Skin epidermis (tissue), 12 donors: ENCODE measurements at regions not wholly inside any gene's neighbourhood (a gene's known extent, or its start where the extent isn't known, plus 50 kb on each side); places are given as distances from the start of the nearest gene placed in this dataset.
"Not testable (repeated sequence)": the region's sequence is repeated elsewhere in the genome, so short reads cannot be mapped to it uniquely, and the experiment has no call there.

Experiments used
- H3K27ac ChIP-seq, 21 experiments: fragments of 200-600 bp; sonication (generic) in 11 of 21; one replicate each; pipeline ENCODE4 v1.5.0; 2020; ENCODE audit warnings: mild to moderate bottlenecking in 3 of 21, inconsistent platforms in 2 of 21, moderate library complexity in 2 of 21
- H3K4me3 ChIP-seq, 7 experiments: fragments of 200-600 bp; sonication (generic) in 2 of 7; one replicate each; pipeline ENCODE4 v1.5.0; 2020; ENCODE audit warnings: inconsistent platforms in 2 of 7, mild to moderate bottlenecking in 2 of 7, moderate library complexity in 1 of 7

- no peak overlapping the region for H3K27ac ChIP-seq
- no peak overlapping the region for H3K4me3 ChIP-seq
These were observed 125.9 kb upstream of the COL5A2 start for GRCh38 chr2:189305291-189305943.

DNA sequence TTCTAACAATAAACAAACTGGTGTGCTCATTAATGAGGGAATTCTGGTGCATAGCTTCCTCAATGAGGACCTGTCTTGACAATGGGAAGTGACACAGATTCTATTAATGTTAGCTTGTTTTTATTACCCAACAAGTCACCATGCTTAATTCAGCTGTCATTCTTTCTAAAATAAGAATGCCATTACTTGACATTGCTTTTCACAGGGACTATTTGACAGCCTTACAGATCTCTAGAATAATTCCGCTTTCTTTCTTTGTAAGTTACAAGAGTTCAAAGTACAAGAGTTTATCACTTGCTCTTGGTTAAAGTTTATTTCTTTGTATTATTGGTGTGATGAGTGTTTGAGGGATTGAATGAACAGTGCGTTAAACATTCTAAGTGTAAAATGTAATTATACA, 127.0 kb upstream of the COL5A2 start:
- Histone ChIP-seq H3K4me3 (no peak overlapping the region), H3K27ac (no peak overlapping the region)

GRCh38 chr2:189308056-189308790, 128.7 kb upstream of the COL5A2 start:
- H3K4me3 ChIP-seq: no peak overlapping the region
- H3K27ac ChIP-seq: no peak overlapping the region

- no peak overlapping the region for H3K27ac ChIP-seq
These were observed 129.8 kb upstream of the COL5A2 start for GRCh38 chr2:189309331-189309730.

GRCh38 chr2:189312211-189312610, 129.1 kb upstream of the WDR75 start:
- H3K4me3 ChIP-seq: no peak overlapping the region
- H3K27ac ChIP-seq: no peak overlapping the region

More at GRCh38 chr2:189309331-189309730, 129.8 kb upstream of the COL5A2 start:
- H3K4me3 ChIP-seq: no peak overlapping the region

GRCh38 chr2:189312643-189313042, 128.6 kb upstream of the WDR75 start:
- no peak overlapping the region for H3K27ac ChIP-seq

DNA sequence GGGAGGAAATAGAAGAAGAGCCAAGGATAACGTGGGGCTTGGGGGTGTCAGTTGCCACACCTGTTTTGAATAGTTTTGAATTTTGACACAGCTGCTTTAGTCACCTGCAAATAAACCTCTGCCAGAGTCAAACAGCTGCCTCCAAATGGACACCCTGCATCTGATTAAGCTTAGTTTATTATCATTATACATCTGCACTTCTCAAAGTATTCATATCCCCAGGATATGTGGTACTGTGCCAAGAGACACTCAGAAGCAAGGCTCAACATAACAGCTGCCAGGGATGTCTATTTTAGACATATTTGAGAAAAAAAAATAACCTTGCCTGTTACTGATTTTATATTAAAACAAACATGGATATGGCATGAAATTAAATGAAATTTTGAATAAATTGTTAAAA, 122.5 kb upstream of the WDR75 start:
- no peak overlapping the region for H3K27ac ChIP-seq
- no peak overlapping the region for H3K4me3 ChIP-seq

More at GRCh38 chr2:189312643-189313042, 128.6 kb upstream of the WDR75 start:
- no peak overlapping the region for H3K4me3 ChIP-seq

DNA sequence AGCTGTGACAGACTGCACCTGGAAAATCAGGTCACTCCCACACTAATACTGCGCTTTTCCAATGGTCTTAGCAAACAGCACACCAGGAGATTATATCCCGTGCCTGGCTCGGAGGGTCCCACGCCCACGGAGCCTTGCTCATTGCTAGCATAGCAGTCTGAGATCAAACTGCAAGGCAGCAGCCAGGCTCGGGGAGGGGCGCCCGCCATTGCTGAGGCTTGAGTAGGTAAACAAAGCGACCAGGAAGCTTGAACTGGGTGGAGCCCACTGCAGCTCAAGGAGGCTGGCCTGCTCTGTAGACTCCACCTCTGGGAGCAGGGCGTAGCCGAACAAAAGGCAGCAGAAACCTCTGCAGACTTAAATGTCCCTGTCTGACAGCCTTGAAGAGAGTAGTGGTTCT, 121.8 kb upstream of the WDR75 start:
- not testable (repeated sequence) for H3K27ac ChIP-seq, H3K4me3 ChIP-seq

DNA sequence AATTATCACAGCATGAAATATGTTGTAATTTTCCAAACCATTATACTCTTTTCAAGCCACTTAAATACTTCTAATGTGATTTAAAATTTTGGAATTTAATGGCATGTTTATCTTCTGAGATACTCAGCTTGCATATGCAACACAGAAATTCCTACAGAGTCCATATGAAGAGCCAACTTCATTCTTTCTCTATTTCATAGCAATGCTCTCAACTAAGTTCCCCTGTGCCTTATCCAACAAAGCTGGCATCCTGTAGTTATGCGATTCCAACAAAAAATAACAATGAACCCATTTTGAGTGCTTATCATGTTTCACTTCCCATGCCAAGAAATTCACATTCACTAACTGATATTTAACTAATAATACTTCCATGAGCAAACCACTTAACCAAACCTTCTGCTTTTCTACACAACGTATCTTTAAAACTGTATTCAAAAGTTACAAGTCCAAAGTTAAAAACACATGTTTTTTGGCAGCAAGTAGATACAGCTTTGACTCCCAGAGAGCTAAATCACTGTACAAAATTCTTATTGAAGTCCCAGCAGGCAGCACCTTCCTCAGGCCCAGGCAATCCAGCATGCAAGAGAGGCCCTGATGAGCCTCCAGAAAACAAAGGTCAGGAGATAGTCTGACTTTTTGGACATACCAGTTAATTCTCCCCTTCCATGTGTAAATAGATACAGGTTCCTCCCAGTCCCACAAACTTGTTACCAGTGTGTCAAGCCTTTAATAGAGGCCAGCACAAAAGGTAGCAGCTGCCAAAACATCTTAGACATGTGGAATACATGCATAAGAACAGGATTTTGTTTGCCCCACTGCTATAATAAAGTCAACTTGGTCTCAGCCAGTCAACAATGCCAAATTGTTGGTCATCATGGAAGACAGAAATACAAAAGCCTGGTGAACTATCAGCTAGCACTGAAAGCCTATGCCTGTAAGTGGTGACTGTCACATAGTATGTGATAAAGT, 113.1 kb upstream of the WDR75 start:
- H3K27ac ChIP-seq: peak overlapping the region in 4 of 21 experiments; percentile 1 to 64 (median 24)

DNA sequence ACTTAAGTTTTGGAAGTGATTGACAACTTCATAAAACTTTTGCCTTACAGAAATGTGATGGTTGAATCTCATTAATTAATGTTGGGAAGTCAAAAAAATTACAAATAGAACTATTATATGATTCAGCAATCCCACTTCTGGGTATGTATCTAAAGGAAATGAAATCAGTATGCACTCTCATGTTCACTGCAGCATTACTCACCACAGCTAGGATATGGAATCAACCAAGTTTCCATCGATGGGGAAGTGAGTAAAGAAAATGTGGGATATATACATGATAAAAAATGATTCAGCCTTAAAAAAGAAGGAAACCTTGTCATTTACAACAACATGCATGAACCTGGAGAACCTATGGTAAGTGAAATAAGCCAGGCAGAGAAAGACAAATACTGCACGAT, 112.4 kb upstream of the WDR75 start:
- H3K27ac ChIP-seq: peak overlapping the region in 3 of 21 experiments; percentile 1 to 64 (median 2)

More for the DNA sequence above, 113.1 kb upstream of the WDR75 start:
- H3K4me3 ChIP-seq: no peak overlapping the region

GRCh38 chr2:189336276-189336975, 104.8 kb upstream of the WDR75 start:
- Histone ChIP-seq H3K27ac (no peak overlapping the region), H3K4me3 (no peak overlapping the region)

More for the DNA sequence above, 112.4 kb upstream of the WDR75 start:
- no peak overlapping the region for H3K4me3 ChIP-seq

DNA sequence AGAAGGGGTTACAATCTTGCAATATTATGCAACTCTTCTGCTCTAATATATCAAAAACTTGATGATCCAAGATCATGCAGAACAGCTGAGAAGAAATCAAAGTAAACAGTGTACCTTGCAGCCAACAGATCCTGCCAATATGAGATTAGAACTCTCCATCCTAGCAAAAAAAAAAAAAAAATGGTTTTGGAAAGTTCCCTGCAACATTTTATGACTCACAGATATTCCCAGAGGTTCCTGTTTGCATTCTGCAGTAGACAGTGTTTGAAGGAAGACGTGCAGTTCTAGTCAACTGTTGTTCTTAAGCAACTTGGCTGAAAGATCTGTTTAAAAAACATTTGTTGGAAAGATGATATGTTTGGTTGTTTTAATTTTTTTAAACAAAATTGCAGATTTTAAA, 103.6 kb upstream of the WDR75 start:
- no peak overlapping the region for H3K4me3 ChIP-seq
- H3K27ac ChIP-seq: peak overlapping the region in 1 of 21 experiments; percentile 62

- H3K27ac ChIP-seq: peak overlapping the region in 5 of 21 experiments; percentile 28 to 63 (median 51)
These were observed 103.2 kb upstream of the WDR75 start for GRCh38 chr2:189338115-189338514.

GRCh38 chr2:189341077-189341476, 100.2 kb upstream of the WDR75 start:
- H3K4me3 ChIP-seq: no peak overlapping the region
- H3K27ac ChIP-seq: no peak overlapping the region

More at GRCh38 chr2:189338115-189338514, 103.2 kb upstream of the WDR75 start:
- H3K4me3 ChIP-seq: no peak overlapping the region

GRCh38 chr2:189344043-189344442, 97.2 kb upstream of the WDR75 start:
- no peak overlapping the region for H3K27ac ChIP-seq
- no peak overlapping the region for H3K4me3 ChIP-seq

DNA sequence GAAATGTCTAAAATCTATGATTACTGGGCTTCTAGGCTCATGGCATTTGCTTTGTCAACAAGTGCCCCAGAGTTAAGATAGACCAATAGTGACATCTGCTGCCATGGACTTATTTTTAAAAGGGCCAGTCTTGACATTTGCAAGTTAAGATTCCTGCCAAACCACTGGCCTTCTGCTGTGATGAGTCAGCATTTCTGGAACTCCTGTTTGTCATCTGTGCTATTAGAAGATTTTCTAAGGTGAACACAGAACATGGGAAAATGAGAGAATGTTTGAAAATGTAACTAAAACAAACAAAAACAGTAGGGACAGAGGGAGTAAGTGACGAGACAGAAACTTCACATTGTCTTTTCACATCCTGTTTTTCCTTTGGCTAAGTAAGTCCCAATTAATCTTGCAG, 93.7 kb upstream of the WDR75 start:
- no peak overlapping the region for H3K4me3 ChIP-seq
- peak overlapping the region in 11 of 21 experiments; percentile 9 to 83 (median 49) for H3K27ac ChIP-seq

GRCh38 chr2:189348369-189348768, 92.9 kb upstream of the WDR75 start:
- no peak overlapping the region for H3K4me3 ChIP-seq
- H3K27ac ChIP-seq: peak overlapping the region in 15 of 21 experiments; percentile 9 to 83 (median 34)

GRCh38 chr2:189350540-189351209, 90.6 kb upstream of the WDR75 start:
- Histone ChIP-seq H3K27ac (peak overlapping the region in 5 of 21 experiments; percentile 27 to 83 (median 56)), H3K4me3 (no peak overlapping the region)

- peak overlapping the region in 1 of 21 experiments; percentile 13 for H3K27ac ChIP-seq
- H3K4me3 ChIP-seq: not testable (repeated sequence)
These were observed 89.3 kb upstream of the WDR75 start for GRCh38 chr2:189351933-189352332.
